ENCODE measurements at regions not wholly inside any gene's neighbourhood (a gene's known extent, or its start where the extent isn't known, plus 50 kb on each side); places are given as distances from the start of the nearest gene placed in this dataset.
"Not testable (repeated sequence)": the region's sequence is repeated elsewhere in the genome, so short reads cannot be mapped to it uniquely, and the experiment has no call there.

- no peak for TF ChIP-seq FOXA2 (IDR thresholded peaks at IDR 0.05)
- TF ChIP-seq RXRA (IDR thresholded peaks at IDR 0.05): no peak
- TF ChIP-seq CTCF (IDR thresholded peaks at IDR 0.05; ENCODE audit: low read depth, low read length, missing input control): no peak
Observed at GRCh38 chr13:88840085-88840484, 1168.9 kb downstream of the SLITRK5 start (continued).

GRCh38 chr13:88852293-88852692, 1181.1 kb downstream of the SLITRK5 start:
- not testable (repeated sequence) for H3K9me3 ChIP-seq (ENCODE audit: control insufficient read depth in 4 of 4, low read length in 3 of 4); H3K9ac ChIP-seq (ENCODE audit: low read depth in 1 of 2, low read length in 2 of 2); H3K4me3 ChIP-seq (ENCODE audit: low read depth in 1 of 3, low read length in 3 of 3); H3K27me3 ChIP-seq (ENCODE audit: control insufficient read depth in 4 of 4, insufficient read depth in 4 of 4, low read length in 3 of 4); H3K36me3 ChIP-seq (ENCODE audit: control insufficient read depth in 4 of 4, insufficient read depth in 3 of 4, low read depth in 1 of 4, low read length in 3 of 4); H3K27ac ChIP-seq (ENCODE audit: low read depth in 1 of 2, low read length in 2 of 2); H3K4me1 ChIP-seq (ENCODE audit: control insufficient read depth in 4 of 4, insufficient read depth in 4 of 4, low read length in 3 of 4); DNase-seq (ENCODE audit: low spot score)
- 79% methylated on average over 6 of the region's 6 CpGs for WGBS

GRCh38 chr13:88857256-88857655, 1186.1 kb downstream of the SLITRK5 start:
- Histone ChIP-seq H3K27ac (ENCODE audit: low read depth in 1 of 2, low read length in 2 of 2) (no peak overlapping the region), H3K27me3 (ENCODE audit: control insufficient read depth in 4 of 4, insufficient read depth in 4 of 4, low read length in 3 of 4) (no peaks in the 10 kb centered on the region), H3K9ac (ENCODE audit: low read depth in 1 of 2, low read length in 2 of 2) (no peak overlapping the region), H3K36me3 (ENCODE audit: control insufficient read depth in 4 of 4, insufficient read depth in 3 of 4, low read depth in 1 of 4, low read length in 3 of 4) (no peaks in the 10 kb centered on the region), H3K4me3 (ENCODE audit: low read depth in 1 of 3, low read length in 3 of 3) (no peak overlapping the region), H3K9me3 (ENCODE audit: control insufficient read depth in 4 of 4, low read length in 3 of 4) (no peaks in the 10 kb centered on the region), H3K4me1 (ENCODE audit: control insufficient read depth in 4 of 4, insufficient read depth in 4 of 4, low read length in 3 of 4) (no peaks in the 10 kb centered on the region)
- 92% methylated on average over 1 of the region's 1 CpG for WGBS
- TF ChIP-seq YY1 (IDR thresholded peaks at IDR 0.05) (no peak), FOXA1 (IDR thresholded peaks at IDR 0.05) (no peak), ATF3 (IDR thresholded peaks at IDR 0.05) (no peak), JUND (IDR thresholded peaks at IDR 0.05) (no peak), RXRA (IDR thresholded peaks at IDR 0.05) (no peak), HNF4A (conservative IDR thresholded peaks at IDR 0.05) (no peak), REST (IDR thresholded peaks at IDR 0.05) (no peak), MAX (IDR thresholded peaks at IDR 0.05) (no peak), EGR1 (IDR thresholded peaks at IDR 0.05; ENCODE audit: low read depth in 2 of 2) (no peak), CTCF (IDR thresholded peaks at IDR 0.05; ENCODE audit: low read depth, low read length, missing input control) (no peak), ZBTB33 (IDR thresholded peaks at IDR 0.05) (no peak), SP1 (IDR thresholded peaks at IDR 0.05) (no peak), TAF1 (conservative IDR thresholded peaks at IDR 0.05) (no peak), NR2F2 (IDR thresholded peaks at IDR 0.05) (no peak)
- DNase-seq (ENCODE audit: low spot score): no peak

Measured in liver (tissue), 8 donors.